ENCODE measurements at regions not wholly inside any gene's neighbourhood (a gene's known extent, or its start where the extent isn't known, plus 50 kb on each side); places are given as distances from the start of the nearest gene placed in this dataset.

DNA sequence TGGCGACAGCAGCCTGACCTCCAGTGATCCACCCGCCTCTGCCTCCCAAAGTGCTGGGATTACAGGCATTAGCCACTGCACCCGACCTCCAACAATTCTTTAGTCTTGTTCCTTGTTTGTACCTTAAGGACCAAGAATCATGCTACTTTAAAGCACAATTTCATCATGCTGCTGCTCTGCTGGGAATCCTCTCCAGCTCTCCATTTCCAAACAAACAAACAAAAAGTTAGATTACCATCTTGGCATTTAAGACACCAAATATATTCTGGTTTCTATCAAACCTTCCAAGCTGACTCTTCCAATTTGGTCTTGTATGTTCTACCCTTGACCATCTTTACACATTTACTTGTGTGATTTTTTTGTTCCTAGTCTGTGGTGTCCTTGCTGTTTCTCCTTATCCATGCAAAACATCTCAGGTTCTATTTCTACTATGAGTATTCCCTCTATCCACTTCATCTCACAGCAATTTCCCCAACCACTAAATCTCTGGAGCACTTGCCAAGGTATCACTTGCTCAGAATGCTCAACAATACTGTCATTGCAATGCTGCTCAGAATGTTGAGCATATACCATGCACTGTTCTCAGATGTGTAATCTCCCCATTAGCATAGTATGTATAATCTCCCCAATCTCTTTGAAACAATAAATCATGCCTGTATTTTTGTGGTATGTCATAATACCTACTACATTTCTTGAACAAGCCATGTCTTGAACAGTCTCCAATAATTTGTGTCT is 73.2 kb upstream of the GALNT5 start:
- DNase-seq (ENCODE audit: low spot score) = no peak

DNA sequence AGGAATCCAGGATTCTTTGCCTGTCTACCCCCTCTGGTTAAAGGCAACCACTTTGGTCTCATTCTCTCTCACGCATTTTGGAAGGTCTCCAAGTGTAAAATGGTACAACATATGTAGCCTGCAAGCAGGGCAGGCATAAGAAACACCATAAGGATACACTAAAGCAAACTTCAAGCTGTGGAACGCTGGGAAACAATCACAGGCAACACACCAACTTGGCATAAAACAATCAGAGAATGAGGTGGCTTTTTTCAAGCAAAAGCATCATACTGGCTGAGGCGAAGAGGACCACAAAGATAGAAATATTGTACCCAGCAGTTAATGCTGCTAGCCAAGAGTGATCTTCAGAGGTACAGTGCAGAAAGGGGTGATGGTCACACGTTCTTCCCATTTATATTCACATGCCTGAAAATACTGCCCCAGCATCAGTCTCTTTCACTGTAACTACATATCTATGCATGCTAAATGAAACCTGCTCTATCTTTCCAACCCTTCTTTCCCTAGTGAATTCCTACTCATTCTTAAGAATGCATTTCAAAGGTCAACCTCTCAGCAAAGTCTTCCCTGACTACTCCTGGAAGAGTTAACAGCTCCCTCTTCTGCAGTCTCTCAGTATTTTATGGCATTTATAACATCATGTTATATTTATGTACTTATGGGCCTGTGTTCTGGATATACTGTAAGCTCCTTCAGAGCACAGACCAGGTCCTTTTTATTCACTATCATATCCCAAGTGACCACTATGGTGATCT is 71.9 kb upstream of the GALNT5 start:
- DNase-seq (ENCODE audit: low spot score) = no peak

DNA sequence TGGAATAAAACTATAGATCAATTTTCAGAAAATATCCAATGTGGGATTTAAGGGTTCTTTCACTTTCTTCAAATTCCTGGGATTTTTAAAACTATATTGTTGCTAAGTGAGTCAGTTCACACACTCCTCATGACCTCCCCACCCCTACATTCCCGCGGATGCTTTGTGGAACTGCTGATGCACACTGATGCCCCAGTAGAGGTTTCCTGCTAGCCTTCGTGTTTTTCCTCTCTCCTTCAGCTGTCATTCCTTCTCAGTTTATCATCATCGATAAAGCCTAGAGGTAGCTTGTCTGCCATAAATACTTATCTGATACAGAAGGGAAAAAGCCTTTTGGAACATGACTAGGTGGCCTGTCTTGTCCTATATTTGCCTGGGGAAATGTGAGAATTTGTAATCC is 67.4 kb upstream of the GALNT5 start:
- DNase-seq (ENCODE audit: low spot score) = no peak

DNA sequence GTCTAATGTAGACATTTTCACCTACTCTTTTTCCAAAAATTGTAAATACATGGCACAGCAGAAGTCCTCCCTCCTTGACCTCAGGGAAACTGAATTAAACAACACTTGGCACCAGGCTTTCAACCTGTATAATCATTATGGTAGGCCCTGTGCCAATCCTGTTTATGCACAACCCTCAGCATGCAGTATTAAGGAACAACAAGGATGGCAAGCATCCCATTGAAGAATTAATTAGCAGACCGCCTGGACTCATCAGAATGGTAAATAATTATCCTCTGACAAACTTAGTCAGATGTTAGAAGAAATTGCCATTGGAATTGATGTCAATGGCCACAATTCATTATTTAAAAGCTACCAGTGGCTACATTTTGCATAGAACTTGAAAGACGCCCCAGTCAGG is 66.3 kb upstream of the GALNT5 start:
- no peak for DNase-seq (ENCODE audit: low spot score)

DNA sequence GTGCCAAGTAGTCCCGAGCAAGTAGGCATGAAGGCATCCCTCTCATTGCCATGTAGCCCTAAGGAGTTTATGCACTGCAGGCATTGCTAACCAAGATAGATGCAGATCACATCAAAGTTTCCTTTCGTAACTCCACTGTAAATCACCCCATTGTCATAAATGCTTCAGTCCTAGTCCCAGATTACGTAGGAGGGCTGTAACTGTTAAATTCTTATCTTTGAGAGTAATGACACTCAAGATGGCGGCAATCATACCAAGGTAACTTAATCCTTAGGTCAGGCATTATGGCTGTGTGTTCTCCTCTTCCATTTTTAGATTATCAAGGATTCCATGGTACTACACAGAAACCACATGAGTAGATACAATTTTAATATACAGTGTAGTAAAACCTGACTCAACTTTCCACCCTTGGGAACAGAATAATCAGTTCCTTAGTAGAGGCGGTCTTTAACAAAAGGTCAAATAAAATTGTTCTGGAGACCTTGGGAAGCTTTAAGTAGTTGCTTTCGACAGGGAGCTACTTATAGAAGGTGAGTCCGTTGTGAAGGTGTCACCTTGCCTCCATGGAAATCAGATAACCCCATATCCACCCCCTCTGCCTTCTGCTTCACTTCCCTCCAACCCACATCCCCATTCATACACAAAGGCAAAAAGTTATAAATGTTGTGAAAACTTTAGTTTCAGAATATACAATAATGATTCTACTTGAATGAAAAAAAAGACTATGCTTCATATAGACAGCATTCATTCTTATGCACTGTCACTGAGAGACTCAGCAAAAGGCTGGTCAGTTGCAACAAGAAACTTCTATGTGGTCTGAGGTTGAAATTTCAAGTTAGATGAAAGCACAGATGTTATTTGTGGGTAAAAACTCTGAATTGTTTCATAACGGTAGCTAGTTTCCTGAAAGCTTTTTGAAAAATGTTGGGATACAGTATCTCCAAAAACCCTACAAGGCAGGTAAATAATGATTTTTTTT is 64.8 kb upstream of the GALNT5 start:
- DNase-seq (ENCODE audit: low spot score) = no peak

DNA sequence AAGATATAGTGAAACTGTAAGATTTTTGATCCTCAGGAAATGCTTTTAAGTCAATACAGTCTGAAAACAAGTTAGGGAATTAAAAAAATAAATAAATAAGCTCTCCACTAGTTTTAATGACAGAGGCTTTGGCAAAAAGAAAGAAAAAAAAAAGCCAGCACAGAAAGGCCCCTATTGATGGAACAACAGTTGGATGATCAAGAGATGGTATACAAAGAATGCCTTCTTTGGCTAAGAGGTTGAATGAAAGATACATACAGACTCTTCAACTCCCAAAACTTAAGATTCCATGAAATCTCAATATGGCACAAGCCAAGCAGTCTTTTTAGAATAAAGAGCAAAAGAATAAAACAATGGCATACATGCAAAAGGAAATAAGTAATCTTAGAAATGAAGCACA is 64.0 kb upstream of the GALNT5 start:
- DNase-seq (ENCODE audit: low spot score) = no peak

DNA sequence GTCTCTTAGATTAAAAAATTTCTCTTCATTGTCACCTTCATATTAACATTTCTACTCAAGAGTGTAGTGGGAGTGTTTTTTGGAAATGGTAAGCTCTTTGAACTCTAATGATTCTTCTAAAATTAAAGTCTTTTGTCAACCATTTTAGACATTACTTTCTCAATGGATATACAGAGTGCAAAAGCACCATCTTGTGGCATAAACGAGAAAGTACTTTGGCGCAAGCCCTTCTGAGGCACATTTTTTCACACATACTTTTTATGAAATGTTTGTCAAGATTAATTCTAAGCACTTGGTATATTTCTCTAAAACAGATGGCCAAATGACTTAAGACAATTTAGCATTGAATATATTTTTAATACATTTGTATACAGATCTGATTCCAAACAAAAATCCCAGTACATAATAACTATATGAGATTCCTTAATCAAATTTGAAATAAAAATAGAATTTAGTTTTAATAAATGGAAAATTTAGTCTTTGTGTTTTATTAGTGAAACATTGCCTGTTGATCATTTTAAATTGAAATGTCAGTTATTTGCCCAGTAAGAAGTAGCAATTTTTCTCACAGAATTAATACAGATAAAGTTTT is 63.3 kb upstream of the GALNT5 start:
- peak; percentile 8 for DNase-seq (ENCODE audit: low spot score)

DNA sequence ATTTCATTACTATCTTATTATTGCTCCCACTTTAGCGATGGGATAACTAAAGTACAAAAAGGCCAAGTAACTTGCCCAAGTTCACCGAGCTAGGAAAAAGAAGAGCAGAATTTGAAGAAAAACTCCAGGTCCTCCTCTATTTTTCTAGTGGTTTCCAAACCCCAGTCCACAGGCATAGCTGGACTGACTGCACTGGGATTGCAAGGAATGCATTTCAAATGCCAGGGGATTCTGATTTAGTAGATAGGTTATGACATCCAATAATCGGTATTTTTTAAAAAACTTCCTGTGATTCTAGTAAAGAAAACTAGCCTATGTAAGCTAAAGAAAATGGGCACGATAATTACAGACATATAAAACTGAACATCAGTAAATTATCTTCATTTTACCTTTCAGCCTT is 62.7 kb upstream of the GALNT5 start:
- no peak for DNase-seq (ENCODE audit: low spot score)

DNA sequence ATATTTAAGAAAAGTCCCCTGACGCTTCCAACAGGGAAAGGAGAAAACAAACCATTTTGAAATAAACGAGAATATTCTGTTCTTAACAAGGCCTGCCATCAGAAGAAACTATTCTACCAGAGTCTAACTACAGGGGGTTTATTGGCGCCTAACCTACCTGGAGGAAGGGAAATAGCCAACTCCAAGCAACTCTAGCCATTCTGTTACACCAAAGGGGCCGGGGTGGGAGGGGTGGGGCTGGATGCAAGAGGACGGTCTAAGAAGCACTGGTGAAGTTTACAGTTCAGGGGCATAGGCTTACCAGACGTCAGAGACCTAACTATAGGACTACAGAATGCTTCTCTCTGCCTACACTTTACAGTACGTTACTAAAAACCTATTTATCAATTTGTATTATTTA is 60.5 kb upstream of the GALNT5 start:
- DNase-seq (ENCODE audit: low spot score) = no peak

DNA sequence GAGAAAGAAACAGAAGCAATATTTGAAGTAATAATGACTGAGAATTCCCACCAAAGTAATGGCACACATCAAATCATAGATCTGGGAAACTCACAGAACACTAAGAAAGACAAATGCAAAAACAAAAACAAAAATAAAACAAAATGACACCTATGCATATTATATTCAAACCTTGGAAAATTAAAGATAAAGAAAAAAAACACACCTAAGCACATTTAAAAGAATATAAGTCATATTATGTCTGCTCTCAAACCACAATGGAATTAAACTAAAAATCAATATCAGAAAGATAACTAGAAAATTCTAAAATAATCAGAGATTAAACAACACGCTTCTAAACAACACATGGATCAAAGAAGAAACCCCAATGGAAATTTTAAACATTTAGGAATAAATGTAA is 59.7 kb upstream of the GALNT5 start:
- no peak for DNase-seq (ENCODE audit: low spot score)

DNA sequence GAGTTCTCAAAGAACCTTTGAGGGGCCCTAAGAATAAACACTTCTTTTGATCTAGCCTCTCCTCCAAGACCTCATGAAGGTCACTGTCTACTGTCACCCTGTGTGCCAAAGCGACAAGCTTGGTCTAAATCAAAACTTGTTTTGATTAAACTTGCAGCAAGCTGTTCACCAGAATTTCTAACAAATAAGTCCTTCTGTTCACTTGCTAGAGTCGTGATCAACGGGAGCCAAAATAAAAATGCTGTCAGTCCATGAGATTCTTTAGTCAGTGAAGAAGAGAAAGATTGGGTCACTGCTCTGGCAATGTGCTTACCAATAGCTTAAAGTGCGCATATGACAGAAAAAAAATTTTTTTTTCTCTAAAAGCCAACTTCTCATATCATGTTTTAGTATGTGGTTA is 53.9 kb upstream of the GALNT5 start:
- DNase-seq (ENCODE audit: low spot score) = no peak

DNA sequence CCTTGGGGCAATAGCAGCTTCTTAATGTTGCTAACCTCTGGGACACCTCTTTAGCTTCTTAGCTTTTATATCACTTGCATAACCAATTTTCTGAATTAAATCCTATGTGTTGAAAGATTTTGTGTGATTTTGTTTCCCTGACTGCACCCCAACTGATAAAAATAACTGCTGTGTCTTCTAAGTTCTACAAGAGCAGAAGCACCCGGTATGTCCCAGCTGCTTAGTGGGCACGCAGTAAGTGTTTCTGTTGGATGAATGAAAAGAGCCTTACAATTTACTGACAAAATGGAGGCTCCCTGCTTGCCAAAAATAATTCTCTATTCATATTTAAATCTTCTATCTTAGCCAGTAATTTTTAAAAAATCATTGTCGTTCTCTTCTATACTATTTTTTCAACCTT is 53.1 kb upstream of the GALNT5 start:
- no peak for DNase-seq (ENCODE audit: low spot score)

DNA sequence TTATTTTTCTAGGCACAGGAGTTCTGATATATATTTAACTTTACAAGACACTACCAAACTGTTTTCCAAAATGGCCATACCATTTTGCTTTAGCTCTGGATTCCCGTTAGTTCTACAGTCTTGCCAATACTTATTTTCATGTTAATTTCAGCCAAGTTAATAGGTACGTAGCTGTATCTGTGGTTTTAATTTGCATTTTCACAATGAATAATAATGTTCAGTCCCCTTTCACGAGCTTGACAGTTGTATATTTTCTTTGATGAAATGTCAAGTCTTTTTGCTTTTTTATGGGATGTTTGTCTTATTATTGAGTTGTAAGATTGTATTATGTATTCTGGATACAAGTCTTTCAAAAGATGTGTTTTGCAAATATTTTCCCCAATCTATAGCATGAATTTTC is 50.6 kb upstream of the GALNT5 start:
- no peak for DNase-seq (ENCODE audit: low spot score)

Data from germinal center (tissue), 1 donor.